HFF-Myc (cell line): ENCODE measurements at regions not wholly inside any gene's neighbourhood (a gene's known extent, or its start where the extent isn't known, plus 50 kb on each side); places are given as distances from the start of the nearest gene placed in this dataset.

Experiments used
- DNase-seq: peaks from one replicate; pipeline ENCODE4 v3.0.0-alpha.2; 2011; ENCODE audit warnings: low read depth; ENCODE audit errors: extremely low read depth
- H3K4me3 ChIP-seq: replicated peaks from 2 replicates; pipeline ENCODE4 v1.5.1; 2011; ENCODE audit warnings: low read depth, mild to moderate bottlenecking, control low read depth, low read length
- TF ChIP-seq, protein P1 (sequence below): IDR thresholded peaks from 2 replicates; pipeline ENCODE4 v1.5.1; 2012; ENCODE audit warnings: mild to moderate bottlenecking, low read depth, low read length, control low read depth; ENCODE audit errors: missing control alignments

DNA sequence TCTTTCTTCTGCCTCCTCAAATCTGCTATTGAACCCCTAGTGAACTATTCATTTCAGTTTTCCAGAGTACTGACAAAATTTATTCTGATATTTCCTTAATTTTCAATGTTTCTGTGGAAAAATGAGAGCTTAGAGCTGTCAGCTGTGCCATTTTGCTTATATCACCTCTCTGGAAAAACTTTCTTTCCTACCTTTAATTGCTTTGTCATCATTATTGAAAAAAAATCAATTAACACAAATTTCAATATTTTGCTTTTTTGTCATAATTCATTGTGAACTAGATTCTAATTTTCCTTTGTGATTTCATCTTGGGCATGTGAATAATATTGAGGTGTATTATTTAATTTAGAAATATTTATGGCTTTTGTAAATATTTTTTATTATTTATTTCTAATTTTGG lies 126.5 kb downstream of the C1orf94 start:
- no peak overlapping the region for H3K4me3 ChIP-seq
- DNase-seq, result no peak
- TF ChIP-seq, protein P1, sequence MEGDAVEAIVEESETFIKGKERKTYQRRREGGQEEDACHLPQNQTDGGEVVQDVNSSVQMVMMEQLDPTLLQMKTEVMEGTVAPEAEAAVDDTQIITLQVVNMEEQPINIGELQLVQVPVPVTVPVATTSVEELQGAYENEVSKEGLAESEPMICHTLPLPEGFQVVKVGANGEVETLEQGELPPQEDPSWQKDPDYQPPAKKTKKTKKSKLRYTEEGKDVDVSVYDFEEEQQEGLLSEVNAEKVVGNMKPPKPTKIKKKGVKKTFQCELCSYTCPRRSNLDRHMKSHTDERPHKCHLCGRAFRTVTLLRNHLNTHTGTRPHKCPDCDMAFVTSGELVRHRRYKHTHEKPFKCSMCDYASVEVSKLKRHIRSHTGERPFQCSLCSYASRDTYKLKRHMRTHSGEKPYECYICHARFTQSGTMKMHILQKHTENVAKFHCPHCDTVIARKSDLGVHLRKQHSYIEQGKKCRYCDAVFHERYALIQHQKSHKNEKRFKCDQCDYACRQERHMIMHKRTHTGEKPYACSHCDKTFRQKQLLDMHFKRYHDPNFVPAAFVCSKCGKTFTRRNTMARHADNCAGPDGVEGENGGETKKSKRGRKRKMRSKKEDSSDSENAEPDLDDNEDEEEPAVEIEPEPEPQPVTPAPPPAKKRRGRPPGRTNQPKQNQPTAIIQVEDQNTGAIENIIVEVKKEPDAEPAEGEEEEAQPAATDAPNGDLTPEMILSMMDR, result no peak

DNA sequence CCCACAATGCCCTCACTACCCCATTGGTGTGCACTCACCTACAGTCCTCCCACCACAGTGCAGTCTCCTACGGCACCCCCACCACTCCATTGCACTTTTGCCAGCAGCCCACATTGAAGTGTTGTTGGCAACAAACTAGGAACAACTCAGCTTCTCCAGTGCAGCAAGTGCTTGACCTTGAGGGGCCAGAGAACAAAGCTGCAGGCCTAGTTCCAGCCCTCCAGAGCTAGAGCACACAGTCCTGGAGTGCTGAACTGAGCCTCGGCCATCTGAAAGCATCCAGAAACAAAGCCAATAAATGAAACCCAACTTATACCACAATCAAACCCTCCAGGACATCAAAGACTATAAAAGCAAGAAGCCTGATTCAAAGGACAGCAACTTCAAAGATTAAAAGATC lies 129.9 kb downstream of the C1orf94 start:
- no peak for DNase-seq
- H3K4me3 ChIP-seq, result no peak overlapping the region
- TF ChIP-seq, protein P1, result no peak

DNA sequence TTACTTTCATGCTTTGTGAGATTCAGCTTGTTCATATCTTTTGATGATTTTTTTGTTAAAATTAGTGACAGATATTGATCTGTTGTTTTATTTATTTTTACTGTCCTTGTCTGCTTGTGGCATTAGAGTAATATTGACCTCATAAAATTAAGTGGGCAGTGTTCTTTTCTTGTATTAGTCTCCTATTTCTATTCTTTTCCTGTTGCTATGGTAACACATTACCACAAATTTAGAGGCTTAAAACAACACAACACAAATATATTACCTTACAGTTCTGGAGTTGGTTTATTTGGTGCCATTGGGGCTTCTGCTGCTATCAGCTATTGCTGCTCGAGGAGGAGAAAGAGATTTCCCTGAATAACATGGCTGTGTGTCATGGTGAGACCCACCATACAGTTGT lies 135.7 kb downstream of the C1orf94 start:
- no peak overlapping the region for H3K4me3 ChIP-seq
- TF ChIP-seq, protein P1, result no peak
- no peak for DNase-seq

DNA sequence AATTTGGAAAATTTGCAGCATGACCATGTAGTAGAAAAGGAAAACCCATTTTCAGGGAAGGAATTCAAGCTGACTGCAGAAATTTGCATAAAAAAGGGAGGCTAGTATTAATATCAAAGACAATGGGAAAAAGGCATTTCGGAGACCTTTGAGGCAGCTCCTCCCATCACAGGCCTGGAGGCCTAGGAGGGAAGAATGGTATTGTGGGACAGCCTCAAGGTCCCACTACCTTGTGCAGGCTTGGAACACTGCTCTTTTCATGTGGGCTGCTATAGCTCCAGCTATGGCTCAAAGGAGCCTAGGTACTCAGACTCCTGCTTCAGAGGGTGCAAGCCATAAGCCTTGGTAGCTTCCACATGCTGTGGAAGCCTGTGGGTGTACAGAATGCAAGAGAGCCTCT lies 139.3 kb downstream of the C1orf94 start:
- TF ChIP-seq, protein P1, result no peak
- H3K4me3 ChIP-seq, result no peak overlapping the region
- no peak for DNase-seq

DNA sequence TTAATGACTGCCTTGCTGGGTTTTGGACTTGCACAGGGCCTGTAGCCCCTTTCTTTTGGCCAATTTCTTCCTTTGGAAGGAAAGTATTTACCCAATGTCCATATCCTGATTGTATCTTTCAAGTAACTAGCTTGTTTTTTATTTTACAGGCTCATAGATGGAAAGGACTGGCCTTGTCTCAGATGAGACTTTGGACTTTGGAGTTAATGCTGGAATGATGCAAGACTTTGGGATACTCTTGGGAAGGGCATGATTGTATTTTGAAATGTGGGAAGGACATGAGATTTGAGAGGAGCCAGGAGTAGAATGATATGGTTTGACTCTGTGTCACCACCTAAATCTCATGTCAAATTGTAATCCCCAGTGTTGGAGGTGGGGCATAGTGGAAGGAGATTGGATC lies 140.1 kb downstream of the C1orf94 start:
- no peak overlapping the region for H3K4me3 ChIP-seq
- TF ChIP-seq, protein P1, result no peak
- no peak for DNase-seq

DNA sequence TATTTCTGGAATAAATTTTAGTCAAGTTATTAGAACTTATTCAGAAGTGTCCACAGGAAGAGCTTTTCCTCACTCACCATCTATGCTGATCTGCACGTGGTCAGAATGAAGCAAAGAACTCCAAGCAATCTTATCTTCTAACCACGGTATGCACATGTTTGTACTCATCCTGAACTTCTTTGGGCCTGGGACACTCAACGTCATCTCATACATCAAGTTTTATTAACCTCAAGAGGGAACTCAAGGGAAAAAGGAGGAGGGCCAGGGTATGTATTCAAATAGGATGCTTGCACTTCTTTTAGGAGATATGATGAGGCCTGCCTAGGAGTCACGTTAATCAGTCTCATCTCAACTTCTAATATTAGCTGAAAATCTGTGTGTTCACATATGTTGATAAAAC lies 142.5 kb downstream of the C1orf94 start:
- TF ChIP-seq, protein P1, result no peak
- no peak overlapping the region for H3K4me3 ChIP-seq
- DNase-seq, result no peak

DNA sequence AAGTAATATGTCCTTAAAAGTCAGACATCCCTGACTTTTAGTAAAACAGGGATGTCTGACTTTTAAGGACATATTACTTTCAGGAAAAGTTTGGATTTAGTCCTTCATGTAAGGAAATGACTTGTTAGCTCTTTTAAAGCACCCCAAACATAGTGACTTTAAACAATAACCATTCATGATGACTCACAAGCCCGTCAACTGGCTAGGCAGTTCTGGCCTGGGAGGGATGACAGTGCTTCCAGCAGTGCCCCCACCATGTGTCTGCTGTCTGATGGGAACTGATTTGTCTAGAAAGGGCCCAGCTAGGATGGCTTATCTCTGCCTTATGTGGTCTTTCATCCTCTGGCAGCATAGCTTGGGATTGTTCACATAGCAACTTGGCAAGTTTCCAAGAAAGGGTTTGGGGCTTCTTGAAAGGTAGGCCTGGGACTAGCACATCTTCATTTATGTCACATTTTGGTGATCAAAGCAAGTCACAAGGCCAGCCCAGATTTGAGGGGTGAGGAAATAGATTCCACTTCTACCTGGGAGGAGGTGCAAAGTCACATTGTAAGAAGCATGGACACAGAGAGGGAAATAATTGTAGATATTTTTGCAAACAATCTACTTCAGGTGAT lies 143.5 kb downstream of the C1orf94 start:
- TF ChIP-seq, protein P1, result no peak
- DNase-seq, result no peak
- H3K4me3 ChIP-seq, result no peak overlapping the region
